DMS 273 treated with DMSO at 0.1 percent for 48 hours (cell line): ENCODE measurements at regions not wholly inside any gene's neighbourhood (a gene's known extent, or its start where the extent isn't known, plus 50 kb on each side); places are given as distances from the start of the nearest gene placed in this dataset.

Experiments
- DNase-seq: peaks from one replicate; lab custom pipeline; 2025; lab: John Stamatoyannopoulos, UW

- no peak for DNase-seq
Observed at GRCh38 chrX:23228950-23229448, 105.7 kb upstream of the PTCHD1 start.

GRCh38 chrX:23235051-23235450 is 99.6 kb upstream of the PTCHD1 start:
- no peak for DNase-seq

GRCh38 chrX:23246001-23246400 is 88.6 kb upstream of the PTCHD1 start:
- no peak for DNase-seq

GRCh38 chrX:23248187-23248586 is 86.5 kb upstream of the PTCHD1 start:
- no peak for DNase-seq

- no peak for DNase-seq
Observed at GRCh38 chrX:23251043-23251442, 83.6 kb upstream of the PTCHD1 start.

- no peak for DNase-seq
Observed at GRCh38 chrX:23263892-23264291, 70.8 kb upstream of the PTCHD1 start.

- no peak for DNase-seq
Observed at GRCh38 chrX:23269923-23270322, 64.7 kb upstream of the PTCHD1 start.

GRCh38 chrX:23271026-23271425 is 63.6 kb upstream of the PTCHD1 start:
- no peak for DNase-seq

GRCh38 chrX:23276475-23276874 is 58.2 kb upstream of the PTCHD1 start:
- DNase-seq, result no peak
